HG03520 (cell line): ENCODE measurements at regions not wholly inside any gene's neighbourhood (a gene's known extent, or its start where the extent isn't known, plus 50 kb on each side); places are given as distances from the start of the nearest gene placed in this dataset.

ENCODE experiments used
- ATAC-seq: cut with Tn5 transposase; IDR thresholded peaks from one replicate; pipeline ENCODE4 v1.9.1; 2021; ENCODE audit warnings: mild to moderate bottlenecking, moderate library complexity; ENCODE audit not compliant: unreplicated experiment

DNA sequence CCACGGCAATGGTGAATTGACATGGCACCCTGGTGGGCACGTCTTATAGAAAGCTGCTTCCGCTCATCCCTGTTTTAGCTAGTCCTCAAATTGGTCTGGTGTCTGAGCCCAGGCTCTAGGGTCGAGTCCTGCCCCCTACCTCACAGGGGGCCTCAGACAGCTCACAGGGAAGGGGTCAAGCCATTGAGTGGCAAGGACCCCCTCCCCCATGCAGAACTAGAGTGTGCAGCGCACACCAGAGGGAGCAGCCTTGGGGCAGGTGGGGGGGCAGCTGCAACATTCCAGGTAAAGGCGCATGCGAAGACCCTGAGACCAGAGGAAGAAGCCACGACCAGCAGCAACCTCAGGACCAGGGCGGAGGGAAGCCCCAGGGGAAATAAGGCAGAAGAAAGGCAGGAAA lies 240.4 kb upstream of the PPP2R2D start:
- ATAC-seq: no peak

GRCh38 chr10:131662851-131663250 lies 238.0 kb upstream of the PPP2R2D start:
- no peak for ATAC-seq

DNA sequence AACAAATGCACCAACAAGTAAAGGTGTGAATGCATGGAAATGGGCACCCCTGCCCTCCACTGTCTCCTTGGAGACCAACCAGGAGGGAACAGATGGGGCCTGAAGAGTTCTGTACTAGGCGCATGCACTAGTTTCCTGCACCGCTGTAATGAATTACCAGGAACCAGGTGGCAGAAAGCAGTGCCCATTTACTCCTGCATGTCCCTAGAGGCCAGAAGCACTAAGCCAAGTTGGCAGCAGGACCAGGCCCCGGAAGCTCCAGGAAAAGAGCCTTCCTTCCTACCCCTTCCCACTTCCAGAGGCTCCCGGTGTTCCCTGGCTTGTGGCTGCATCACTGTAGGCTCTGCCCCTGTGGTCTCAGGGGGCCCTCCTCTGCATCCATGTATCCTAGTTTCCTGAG lies 237.5 kb upstream of the PPP2R2D start:
- no peak for ATAC-seq

DNA sequence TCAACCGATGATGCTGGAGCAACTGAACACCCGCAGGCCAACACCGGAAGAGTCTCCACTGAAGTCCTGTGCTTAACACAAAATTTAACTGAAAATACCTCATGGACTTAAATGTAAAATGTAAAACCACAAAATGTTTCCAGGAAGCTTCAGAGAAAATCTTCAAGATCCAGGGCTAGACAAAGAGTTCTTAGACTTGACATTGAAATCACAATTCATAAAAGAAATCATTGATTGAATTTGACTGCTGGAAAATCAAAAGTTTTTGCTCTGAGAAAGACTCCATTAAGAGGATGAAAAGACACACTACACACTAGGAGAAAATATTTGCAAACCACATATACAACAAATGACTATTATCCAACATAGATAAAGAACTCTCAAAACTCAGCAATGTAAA lies 234.7 kb upstream of the PPP2R2D start:
- no peak for ATAC-seq

GRCh38 chr10:131667047-131667446 lies 233.8 kb upstream of the PPP2R2D start:
- ATAC-seq: no peak

GRCh38 chr10:131667561-131667960 lies 233.2 kb upstream of the PPP2R2D start:
- no peak for ATAC-seq

DNA sequence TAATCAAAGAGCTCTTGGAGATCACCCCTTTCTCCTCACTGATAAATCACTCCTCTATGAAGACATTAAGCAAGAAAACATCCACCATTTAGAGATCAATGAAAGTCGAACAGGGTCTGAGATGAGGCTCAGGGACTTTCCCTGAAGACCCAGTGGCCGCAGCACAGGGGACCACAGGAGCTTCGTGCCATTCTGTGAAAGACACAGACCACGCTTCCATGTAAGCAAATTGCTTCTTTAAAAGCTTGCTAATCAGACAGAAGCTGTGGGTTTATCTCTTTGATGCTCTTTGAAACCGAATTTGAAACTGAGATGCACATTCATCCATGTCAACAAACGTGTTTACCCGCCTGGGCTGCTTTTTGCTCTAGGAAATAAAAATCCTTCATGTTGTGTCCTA lies 231.9 kb upstream of the PPP2R2D start:
- no peak for ATAC-seq

GRCh38 chr10:131669838-131670237 lies 231.0 kb upstream of the PPP2R2D start:
- ATAC-seq: no peak

DNA sequence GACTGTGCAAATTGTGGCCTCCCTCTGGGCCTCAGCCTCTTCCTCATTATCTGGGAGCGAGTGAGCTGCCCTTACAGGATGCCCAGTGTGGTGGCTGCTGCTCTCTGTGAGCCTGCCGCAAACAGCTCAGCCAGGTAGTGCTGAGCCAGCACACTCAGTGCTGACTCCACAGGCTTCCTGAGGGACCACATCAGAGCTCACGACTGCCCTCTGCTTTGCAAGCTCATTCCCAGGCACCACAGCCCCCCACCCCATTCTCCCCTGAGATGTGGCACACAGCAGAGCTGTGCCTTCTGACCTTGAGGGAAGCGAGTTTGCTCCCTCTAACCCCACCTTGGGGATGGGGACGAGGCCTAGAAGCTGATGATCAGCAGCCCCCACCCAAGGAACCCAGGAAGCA lies 230.5 kb upstream of the PPP2R2D start:
- ATAC-seq: no peak

- no peak for ATAC-seq
These were observed 227.4 kb upstream of the PPP2R2D start for GRCh38 chr10:131673396-131673795.

DNA sequence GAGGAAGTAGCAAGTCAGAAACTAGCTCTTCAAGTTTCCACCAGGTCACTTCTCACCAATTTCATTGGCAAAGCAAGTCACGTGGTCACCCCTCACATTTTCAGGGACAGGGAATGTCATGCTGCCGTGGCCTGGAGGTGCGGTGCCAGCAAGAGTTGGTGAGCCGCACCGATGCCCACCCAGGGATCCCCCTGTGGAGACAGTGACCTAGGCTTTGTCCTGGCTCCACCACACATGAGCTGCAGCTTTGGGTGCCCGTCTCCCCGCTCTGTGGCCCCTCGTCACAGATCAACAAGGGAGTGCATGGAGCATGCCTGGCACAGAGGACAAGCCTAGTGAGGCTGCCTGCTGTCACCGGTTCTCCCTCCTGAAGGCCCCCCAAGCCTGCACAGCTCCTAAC lies 226.7 kb upstream of the PPP2R2D start:
- no peak for ATAC-seq

DNA sequence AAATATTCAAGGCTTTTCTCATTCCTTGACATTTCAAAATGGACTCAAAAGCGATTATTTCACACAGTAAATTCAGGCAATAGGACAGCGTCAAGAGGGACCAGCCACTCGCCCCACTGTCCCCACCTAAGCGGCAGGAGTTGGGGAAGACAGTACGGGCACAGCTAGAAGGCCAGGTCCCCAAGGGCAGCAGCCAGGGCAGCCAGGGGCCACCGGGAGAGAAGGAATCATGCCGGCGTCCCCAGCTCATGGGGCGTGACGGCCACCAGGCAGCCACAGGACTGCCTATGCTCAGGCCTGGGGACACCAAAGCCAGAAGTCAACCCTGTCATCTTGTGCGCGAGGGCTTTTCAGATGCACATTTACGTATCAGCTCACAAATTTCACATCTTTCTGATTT lies 225.7 kb upstream of the PPP2R2D start:
- ATAC-seq: no peak

DNA sequence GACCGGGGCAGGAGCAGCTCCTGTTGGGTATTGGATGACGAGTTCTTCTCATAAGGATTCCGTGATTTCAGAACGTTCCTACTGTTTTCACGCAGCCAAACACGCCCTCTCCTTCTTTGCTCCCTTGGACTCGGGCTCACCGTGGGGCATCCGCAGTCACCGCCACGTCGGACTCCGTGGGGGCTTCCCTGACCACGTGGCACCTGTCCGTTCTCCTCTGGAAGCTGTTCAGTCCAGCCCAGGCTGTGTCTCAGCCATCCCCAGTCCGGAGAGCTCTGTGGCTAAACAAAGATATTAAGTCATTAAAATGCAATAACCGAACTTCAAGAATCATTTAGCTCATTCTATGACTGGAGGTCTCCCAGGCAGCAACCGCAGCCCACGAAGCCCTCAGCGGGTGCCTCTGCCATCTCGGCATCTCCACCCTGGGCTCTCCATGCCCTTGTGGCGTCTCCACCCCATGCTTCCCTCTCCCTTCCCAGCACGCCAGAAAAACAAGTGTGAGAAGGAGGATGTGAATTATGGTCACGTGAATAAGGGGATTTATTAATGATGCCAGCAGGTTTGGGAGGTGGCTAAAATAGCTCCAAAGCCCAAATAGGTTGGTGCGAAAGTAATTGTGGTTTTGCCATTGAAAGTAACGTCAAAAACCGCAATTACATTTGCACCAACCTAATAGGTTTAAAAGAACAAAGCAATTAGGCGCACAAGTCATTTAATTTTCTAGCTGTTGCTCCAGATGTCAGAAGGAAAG lies 224.6 kb upstream of the PPP2R2D start:
- no peak for ATAC-seq

DNA sequence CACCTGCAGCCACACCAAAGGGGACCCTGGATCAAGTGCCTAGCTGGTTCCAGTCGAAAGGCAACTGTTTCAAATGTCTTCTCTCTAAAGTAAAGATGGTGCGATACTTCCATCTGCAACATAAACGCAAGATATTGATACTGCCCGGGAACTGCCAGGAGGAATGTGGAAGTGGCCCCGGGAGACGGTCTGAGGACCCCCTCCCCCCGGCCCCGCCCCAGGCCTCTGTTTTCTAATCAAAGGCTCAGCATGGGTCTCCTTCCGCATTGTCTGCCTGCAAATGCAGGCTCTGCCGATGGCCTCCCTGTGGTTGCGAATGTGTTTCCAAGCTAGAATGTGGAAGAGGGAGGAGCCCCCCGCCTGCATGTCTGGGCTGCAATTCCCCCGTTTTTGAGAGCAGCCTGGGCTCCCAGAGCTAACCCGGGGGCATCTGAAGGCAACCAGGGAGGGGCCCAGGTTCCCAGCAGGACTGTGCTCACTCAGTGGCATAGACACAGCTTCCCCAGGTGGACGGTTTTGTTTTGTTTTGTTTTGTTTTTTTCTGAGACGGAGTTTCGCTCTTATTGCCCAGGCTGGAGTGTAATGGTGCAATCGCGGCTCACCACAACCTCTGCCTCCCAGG lies 223.9 kb upstream of the PPP2R2D start:
- ATAC-seq: no peak

- ATAC-seq: no peak
These were observed 223.1 kb upstream of the PPP2R2D start for GRCh38 chr10:131677671-131678070.

- ATAC-seq: no peak
These were observed 222.6 kb upstream of the PPP2R2D start for GRCh38 chr10:131678171-131678570.

GRCh38 chr10:131678613-131679012 lies 222.2 kb upstream of the PPP2R2D start:
- no peak for ATAC-seq

- ATAC-seq: no peak
These were observed 220.9 kb upstream of the PPP2R2D start for GRCh38 chr10:131679926-131680325.

GRCh38 chr10:131681122-131681521 lies 219.7 kb upstream of the PPP2R2D start:
- no peak for ATAC-seq

DNA sequence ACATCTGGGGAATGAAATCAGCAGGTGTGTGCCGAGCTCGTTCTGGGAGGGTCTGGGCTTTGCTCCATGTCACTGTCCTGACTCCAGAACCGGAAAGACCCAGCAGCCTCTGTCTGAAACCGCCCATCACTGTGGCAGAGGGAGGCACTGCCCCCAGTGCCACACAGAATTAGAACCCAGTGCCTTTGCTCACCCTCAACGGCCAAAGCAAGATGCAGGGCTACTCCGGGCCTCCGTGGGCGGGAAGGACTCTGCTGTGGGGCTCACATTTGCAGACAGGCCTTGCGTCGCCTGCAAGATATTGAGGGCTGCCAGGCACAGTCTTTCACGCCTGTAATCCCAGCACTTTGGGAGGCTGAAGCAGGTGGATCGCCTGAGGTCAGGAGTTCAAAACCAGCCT lies 219.2 kb upstream of the PPP2R2D start:
- no peak for ATAC-seq

GRCh38 chr10:131682271-131682962 lies 218.4 kb upstream of the PPP2R2D start:
- ATAC-seq: no peak

GRCh38 chr10:131683281-131683861 lies 217.4 kb upstream of the PPP2R2D start:
- no peak for ATAC-seq
